GM18511 (cell line): ENCODE measurements at regions not wholly inside any gene's neighbourhood (a gene's known extent, or its start where the extent isn't known, plus 50 kb on each side); places are given as distances from the start of the nearest gene placed in this dataset.
"Not testable (repeated sequence)": the region's sequence is repeated elsewhere in the genome, so short reads cannot be mapped to it uniquely, and the experiment has no call there.

Experiments
- ATAC-seq: cut with Tn5 transposase; IDR thresholded peaks from one replicate; pipeline ENCODE4 v1.9.1; 2021; ENCODE audit warnings: mild to moderate bottlenecking, moderate library complexity; ENCODE audit not compliant: unreplicated experiment

DNA sequence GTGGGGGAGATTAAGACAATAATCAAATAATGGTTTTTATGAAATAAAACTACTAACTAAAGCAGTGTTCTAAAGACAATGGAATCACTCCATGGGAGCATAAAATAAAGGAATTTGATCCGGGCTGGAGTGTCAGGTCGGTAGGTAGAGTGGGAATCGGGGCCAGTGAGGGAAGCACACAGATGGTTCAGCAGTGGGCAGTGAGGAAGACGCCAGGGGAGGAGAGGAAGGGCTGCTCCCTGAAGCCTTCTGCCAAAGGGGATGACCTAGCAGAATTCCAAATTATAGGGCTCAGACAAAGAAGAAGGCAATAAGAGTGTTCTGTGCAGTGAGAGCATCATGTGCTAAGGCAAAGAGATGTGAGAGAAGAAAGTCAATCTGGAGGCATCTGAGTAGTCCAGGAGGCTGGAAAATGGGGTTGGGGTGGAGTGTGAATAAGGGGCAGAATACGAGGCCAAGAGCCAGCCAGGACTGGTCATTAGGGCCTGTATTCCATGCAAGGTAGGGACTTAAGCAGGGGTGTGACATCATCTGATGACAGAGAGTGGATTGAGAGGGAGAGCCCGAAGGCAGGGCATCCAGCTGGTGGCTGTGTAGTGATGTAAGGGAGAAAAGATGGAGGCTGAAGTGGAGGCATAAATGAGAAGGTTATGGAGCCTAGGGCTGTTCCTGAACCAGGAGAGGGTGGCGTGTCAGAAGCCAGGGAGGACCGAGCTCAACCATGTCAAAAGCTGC is 137.6 kb downstream of the COPRS start:
- no peak for ATAC-seq

DNA sequence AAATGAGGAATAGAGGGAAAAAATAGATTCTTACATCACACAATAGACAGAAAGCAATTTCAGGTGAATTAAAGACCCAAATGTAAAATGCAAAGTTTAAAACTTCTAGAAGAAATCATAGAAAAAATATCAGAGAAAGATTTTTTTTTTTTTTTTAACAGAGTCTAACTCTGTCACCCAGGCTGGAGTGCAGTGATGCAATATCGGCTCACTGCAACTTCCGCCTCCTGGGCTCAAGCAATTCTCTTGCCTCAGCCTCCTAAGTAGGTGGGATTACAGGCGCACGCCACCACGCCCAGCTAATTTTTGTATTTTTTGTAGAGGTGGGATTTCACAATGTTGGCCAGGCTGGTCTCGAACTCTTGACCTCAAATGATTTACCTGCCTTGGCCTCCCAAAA is 141.8 kb downstream of the COPRS start:
- ATAC-seq: not testable (repeated sequence)

DNA sequence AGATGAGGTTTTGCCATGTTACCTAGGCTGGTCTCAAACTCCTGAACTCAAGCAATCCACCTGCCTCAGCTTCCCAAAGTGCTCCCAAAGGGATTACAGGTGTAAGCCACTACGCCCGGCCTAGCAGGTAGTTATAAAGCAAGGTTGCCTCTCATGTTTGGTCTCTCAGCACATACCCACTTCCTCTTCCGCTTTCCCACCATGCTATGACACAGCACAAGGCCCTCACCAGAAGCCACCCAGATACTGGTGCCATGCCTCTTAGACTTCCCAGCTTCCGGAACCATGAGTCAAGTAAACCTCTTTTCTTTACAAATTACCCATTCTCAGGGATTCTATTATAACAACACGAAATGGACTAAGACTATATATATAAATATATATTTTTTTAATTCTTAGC is 143.6 kb downstream of the COPRS start:
- no peak for ATAC-seq

DNA sequence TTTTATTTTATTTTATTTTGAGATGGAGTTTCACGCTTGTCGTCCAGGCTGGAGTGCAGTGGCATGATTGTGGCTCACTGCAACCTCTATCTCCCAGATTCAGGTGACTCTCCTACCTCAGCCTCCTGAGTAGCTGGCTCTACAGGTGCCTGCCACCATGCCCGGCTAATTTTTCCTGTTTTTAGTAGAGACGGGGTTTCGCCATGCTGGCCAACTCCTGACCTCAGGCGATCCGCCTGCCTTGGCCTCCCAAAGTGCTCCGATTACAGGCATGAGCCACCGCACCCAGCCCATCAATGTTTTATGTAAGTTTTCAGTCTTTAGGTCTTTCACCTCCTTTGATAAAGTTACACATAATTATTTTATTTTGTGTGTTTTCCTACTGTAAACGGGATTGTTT is 154.6 kb downstream of the COPRS start:
- ATAC-seq: no peak

- no peak for ATAC-seq
These were observed 157.0 kb downstream of the COPRS start for GRCh38 chr17:31702041-31702440.

DNA sequence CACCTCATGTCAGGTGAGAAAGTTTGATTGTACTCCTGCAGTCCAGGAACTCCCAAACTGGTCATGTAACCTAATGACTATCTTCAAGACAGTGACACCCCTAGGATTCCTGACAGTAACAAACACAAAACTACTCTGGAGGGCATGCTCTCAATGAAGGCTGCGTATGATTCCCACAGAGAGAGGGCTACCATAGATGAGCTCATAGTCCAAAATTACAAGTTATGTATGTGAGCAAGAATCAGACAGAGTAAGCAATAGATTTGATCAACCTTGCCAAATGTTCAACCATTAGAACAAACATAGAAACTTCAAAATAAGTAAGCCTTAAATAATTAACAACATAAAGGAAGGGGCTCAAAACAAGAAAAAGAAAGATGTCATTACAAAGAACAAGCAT is 158.1 kb downstream of the COPRS start:
- no peak for ATAC-seq

DNA sequence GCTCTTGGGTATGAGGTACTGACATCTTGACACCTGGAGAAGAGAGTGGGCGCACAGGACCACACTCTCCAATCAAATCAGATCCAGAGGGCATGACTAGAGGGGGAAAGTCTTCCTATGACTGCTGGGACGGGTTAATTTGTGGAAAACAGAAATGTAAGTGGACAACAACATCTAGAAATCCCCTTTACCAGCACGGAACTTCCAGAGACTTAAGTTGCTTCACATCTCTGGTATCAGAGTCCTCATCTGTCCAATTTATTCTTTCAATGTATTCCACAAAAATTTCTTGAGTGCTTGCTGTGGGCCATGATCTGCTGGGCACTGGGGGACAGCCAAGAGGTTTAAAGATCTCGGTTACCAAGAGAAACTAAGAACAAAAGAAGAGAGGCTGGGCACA is 159.2 kb downstream of the COPRS start:
- ATAC-seq: no peak

GRCh38 chr17:31699281-31699680 is 159.8 kb downstream of the COPRS start:
- ATAC-seq: no peak

- no peak for ATAC-seq
These were observed 160.3 kb downstream of the COPRS start for GRCh38 chr17:31698751-31699150.

GRCh38 chr17:31697838-31698237 is 161.2 kb downstream of the COPRS start:
- no peak for ATAC-seq

DNA sequence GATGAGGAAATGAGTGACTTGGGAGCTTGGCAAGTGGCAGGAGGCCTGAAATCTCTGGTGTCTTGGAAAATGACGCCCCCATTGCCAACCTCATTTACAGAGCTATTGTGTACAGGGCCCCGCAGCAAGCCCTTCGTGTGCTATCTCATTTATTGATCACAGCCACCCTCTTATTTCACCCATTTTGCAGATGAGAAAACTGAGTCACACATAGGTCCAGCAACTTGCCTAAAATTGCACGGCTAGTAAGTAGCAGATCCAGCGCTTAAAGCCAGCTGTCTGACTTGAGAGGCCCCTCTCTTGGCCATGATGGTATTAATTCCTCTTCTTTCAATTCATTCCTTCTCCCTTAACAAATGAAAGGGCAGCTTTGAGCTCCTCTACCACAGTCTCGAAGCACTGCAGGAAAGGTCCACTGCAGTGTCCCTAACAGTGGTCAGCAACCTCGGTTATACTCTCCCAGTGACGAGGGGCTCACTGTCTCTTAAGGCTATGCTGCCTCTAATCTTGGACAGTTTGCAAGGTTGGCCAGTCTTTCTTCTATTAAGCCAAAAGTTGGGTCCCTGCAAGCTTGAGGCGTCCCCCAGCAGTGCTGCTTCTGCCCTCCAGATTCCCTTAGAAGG is 162.2 kb downstream of the COPRS start:
- no peak for ATAC-seq

DNA sequence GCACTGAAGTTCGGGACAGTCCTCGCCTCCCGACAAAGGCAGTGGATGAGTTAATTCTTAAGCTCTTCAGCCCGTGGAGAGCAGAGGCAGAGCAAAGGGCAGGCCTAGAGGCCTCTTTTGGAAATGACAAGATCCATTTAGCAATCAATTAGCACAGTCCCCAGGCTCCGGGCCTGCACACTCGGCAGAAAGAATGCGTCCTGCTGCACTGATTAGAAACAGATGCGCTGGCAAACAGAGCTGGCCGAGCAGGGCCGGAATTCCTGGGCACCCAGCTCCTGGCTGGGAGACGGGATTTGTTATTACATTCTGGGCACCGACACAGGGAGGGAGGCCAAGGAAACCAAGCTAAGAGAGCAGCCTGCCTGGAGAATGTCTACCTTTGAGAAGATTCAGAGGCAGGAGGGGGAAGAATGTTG is 162.9 kb downstream of the COPRS start:
- ATAC-seq: no peak

DNA sequence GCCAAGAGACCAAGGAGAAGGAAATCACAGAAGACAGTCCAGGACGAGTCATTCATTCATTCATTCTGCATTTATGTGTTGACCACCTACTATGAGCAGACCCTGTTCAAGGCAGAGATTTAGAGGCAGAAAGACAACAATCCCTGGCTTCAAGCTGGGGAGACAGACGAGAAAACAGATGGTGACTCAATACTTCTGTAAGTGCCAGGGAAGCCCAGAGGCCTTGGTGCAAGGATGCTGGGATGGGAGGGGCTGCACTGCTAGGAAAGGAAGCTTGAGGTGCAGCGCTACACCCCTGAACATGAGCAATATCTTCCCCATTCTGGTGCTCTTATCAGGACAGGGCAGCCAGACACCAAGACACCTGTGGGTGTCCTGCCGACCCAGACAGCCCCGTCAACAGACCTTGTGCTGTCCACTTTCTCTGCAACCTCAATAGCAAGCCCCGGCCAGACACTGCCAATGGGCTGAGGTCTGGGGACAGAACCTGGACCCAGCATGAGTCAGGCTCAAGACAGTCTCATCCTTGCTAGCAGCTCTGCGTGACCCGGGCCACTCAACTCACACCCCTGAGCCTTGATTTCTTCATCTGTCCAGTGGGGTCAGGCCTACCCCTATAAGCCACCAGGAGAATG is 163.5 kb downstream of the COPRS start:
- no peak for ATAC-seq

DNA sequence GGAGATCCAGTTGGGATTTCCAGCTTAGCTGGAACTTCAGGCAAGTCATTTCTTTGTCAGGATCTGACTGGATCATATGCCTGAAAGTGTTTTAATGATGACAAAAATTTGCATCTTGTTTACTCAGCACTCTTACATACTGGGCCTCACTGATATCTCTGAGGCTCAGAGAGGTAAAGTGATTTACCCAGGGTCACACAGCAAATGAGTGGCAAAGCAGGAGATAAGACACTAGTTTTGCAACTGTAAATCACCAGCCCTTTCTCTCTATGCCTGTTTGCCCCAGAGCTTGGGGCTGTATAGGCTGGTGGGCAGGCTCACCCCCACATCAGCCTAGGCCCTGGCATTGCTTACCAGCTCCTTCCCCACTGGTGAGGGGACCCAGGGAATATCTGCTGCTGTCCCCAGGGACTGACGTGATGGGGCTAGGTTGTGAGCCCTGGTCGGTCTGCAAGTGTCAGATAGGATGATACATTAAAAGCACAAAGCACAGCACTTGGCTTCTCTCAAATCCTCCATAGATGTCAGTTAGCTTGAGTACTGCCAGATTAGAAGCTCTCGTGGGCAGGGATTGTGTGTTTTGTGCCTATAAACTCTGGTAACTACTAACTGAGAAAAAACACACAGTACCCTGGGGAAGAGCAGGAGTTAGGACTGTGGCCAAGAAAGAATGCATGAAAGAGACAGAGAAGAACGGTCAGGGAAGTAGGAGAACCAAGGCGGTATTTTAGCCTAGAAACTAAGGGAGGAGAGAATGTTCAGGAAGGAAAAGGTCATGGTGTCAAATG is 165.4 kb downstream of the COPRS start:
- no peak for ATAC-seq

DNA sequence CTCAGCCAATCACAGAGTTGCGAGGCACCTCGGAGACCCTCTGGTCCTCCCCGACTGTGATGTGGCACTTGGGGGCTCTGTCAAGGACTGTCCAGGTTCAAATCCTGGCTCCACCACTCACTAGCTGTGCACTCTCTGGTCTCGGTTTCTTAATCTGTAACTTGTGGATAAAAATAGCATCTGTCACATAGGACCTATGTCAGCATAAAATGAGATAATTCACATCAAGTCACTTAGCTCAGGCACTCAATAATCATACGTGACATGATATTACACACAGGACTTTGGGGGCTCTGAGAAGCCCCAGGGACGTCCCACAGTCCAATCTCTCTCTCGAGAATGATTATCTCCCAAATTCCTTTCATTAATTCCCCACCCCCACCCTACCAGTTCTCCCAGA is 166.4 kb downstream of the COPRS start:
- no peak for ATAC-seq

- no peak for ATAC-seq
These were observed 167.0 kb downstream of the COPRS start for GRCh38 chr17:31692027-31692426.

DNA sequence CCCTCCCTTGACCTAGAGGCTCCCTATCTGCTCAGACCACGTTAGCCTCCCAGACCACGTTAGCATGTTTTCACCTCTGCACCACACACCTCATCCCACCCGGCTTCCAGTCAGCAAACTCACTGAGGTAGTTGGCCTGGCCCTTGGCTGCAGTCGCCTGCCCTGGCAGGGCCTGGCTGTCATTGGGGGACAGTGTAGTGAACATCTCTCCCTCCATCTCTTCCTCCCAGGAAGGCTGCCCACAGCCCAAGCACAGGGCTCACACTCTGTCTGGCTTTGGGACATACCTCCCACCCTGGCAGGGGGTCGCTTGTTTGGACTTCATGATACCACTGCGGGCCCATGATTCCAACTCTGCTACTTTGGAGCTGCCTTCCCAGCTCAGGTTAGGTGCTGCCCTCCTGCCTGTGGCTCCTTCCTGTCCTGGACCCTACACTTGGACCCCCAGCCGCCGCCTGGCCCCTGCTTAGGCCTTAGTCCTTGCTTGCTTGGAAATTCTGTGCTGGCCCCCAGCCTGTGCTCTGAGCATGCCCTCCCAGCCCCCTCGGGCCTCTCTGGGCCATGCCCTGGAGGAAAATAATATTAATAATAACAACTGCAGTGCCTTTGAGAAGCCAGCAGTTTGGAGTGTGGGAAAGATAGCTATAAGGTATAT is 167.7 kb downstream of the COPRS start:
- ATAC-seq: no peak

DNA sequence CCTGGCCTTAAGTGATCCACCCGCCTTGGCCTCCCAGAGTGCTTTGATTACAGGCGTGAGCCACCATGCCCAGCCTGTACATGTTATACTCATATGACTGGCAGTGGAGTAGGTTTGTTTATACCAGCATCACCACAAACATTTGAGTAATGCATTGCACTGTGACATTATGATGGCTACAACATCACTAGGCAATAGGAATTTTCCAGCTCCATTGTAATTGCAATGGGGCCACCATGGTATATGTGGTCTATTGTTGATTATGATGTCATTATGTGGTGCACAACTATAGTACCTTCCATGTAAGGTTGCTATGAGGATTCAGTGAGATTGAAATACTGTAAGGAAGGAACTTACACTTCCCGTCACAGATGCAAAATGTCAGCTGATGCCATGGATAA is 168.9 kb downstream of the COPRS start:
- no peak for ATAC-seq

- no peak for ATAC-seq
These were observed 170.3 kb downstream of the COPRS start for GRCh38 chr17:31688701-31689100.

- ATAC-seq: no peak
These were observed 171.4 kb downstream of the COPRS start for GRCh38 chr17:31687505-31688126.

GRCh38 chr17:31686495-31686894 is 172.5 kb downstream of the COPRS start:
- no peak for ATAC-seq
